ENCODE measurements at regions not wholly inside any gene's neighbourhood (a gene's known extent, or its start where the extent isn't known, plus 50 kb on each side); places are given as distances from the start of the nearest gene placed in this dataset.

DNA sequence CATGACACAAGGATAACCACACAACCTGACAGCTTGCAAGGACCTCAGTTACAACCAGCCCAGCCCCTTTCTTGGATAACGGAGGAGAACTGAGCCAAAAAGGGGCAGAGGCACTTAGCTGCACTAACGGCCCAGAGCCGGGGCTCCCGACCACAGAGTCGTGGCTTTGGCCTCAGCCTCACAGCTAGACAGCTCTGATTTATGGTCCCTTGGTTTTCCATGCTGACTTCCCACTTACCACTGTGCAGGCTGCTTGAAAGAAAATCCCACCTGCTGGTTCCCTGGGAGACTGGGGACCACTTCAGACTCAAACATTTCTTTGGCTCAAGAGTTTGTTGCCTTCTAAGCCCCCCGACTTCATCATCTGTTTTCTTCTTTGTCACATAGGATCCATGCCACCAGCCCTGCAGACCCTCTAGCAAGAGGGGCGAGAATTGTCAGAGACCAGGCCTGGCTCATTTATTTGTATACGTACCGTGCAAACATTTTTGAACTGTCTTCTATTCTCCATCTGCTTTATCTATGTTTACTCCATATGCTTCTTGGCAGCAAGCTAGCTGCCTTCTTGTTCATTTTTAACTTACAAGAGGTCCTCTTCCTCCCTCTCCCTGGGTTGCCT lies 352.6 kb upstream of the MYT1L start:
- no peaks in the 10 kb centered on the region for H3K4me1 ChIP-seq
- no peak overlapping the region for H3K4me3 ChIP-seq
- H3K27ac ChIP-seq = no peak overlapping the region
- no peaks in the 10 kb centered on the region for H3K36me3 ChIP-seq
- intact Hi-C loops (cut with DNase I; ENCODE audit: low total_unique reads) = no loop called here
- no peak for DNase-seq
- WGBS, 2 donors (ENCODE audit: low coverage in 1 of 2) = 58 to 64% methylated on average over 4 to 9 of the region's 9 CpGs
- TF ChIP-seq POLR2A (IDR thresholded peaks at IDR 0.05) (no peak), POLR2AphosphoS5 (IDR thresholded peaks at IDR 0.05) (no peak), EP300 (IDR thresholded peaks at IDR 0.05; ENCODE audit: low read depth) (no peak)
- TF ChIP-seq, protein P1, sequence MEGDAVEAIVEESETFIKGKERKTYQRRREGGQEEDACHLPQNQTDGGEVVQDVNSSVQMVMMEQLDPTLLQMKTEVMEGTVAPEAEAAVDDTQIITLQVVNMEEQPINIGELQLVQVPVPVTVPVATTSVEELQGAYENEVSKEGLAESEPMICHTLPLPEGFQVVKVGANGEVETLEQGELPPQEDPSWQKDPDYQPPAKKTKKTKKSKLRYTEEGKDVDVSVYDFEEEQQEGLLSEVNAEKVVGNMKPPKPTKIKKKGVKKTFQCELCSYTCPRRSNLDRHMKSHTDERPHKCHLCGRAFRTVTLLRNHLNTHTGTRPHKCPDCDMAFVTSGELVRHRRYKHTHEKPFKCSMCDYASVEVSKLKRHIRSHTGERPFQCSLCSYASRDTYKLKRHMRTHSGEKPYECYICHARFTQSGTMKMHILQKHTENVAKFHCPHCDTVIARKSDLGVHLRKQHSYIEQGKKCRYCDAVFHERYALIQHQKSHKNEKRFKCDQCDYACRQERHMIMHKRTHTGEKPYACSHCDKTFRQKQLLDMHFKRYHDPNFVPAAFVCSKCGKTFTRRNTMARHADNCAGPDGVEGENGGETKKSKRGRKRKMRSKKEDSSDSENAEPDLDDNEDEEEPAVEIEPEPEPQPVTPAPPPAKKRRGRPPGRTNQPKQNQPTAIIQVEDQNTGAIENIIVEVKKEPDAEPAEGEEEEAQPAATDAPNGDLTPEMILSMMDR (IDR thresholded peaks at IDR 0.05) = no peak
- no peaks in the 10 kb centered on the region for H3K9me3 ChIP-seq
- H3K27me3 ChIP-seq = no peaks in the 10 kb centered on the region
- in situ Hi-C loops (cut with MboI; ENCODE audit: low pct_ligation_motif_present in 1 of 4, low pct_unique_long_range_greater_than_20kb in 1 of 4, low sequenced_read_pairs in 3 of 4) = no loop called here

DNA sequence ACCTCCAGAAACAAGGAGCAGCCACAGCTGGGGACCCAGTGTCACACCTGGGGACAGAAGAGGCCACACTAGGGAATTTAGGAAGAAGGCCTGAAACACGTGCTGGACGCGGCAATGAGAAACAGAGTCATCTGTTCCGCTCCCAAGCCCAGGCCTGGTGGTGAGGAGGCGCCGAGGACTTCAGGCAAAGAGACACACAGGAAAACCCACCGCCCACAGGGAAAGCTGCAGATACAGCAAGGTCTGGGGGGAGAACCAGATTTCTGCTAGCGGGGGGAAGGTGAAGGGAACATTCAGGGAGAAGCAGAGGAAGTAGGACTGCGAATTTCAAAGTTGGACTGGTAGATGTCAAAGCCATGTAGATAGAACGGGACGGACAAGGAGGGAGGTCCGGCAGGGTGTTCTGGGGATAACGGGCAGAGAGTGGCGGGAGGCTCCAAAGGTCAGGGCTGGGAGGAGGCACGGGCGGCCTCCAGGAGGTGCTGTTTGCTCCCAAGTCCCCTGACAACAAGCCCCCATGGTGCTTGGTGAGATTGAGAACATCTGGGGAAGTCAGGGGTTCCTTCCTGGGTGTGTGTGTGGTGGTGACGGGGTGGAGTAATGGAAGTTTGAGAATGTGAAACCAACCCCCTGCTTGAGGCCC lies 351.7 kb upstream of the MYT1L start:
- no peaks in the 10 kb centered on the region for H3K9me3 ChIP-seq
- intact Hi-C loops (cut with DNase I; ENCODE audit: low total_unique reads) (no loop called here), in situ Hi-C loops (cut with MboI; ENCODE audit: low pct_ligation_motif_present in 1 of 4, low pct_unique_long_range_greater_than_20kb in 1 of 4, low sequenced_read_pairs in 3 of 4) (no loop called here)
- DNase-seq = no peak
- H3K27me3 ChIP-seq = no peaks in the 10 kb centered on the region
- H3K4me1 ChIP-seq = no peaks in the 10 kb centered on the region
- no peak overlapping the region for H3K27ac ChIP-seq
- WGBS, 2 donors (ENCODE audit: low coverage in 1 of 2) = 86% methylated on average over 17 of the region's 17 CpGs; no CpG with 5 or more reads in 1 of the 2 donors
- TF ChIP-seq POLR2A (IDR thresholded peaks at IDR 0.05) (no peak), EP300 (IDR thresholded peaks at IDR 0.05; ENCODE audit: low read depth) (no peak), POLR2AphosphoS5 (IDR thresholded peaks at IDR 0.05) (no peak)
- TF ChIP-seq, protein P1 (IDR thresholded peaks at IDR 0.05) = no peak
- no peaks in the 10 kb centered on the region for H3K36me3 ChIP-seq
- H3K4me3 ChIP-seq = no peak overlapping the region

DNA sequence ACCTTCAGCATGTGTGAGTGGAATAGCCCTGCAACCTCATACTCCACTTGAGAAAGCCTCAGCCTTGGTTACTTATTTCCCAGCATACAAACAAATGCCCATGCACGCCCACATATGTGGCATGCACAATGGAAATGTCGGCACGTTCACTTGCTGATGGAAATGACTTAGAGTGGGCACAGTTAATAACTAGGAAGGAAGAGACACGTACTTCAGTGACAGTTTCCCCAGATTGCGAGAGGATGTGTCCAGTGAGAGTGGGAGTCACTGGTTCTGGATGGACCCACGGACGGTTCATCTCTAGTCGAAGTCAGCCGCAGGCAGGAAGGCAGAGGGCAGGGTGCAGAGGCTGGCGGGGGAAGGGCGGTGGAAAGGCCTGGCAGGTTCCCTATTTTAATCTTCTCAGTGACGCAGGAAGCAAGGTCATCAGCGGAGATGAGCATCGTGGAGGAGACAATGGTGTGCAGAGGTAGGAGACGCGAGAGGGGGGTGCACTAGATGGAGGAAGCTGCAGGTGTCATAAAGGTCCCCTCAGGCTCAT lies 350.7 kb upstream of the MYT1L start:
- DNase-seq = no peak
- no peak for TF ChIP-seq POLR2AphosphoS5 (IDR thresholded peaks at IDR 0.05)
- TF ChIP-seq, protein P1 (IDR thresholded peaks at IDR 0.05) = no peak
- no peak for TF ChIP-seq EP300 (IDR thresholded peaks at IDR 0.05; ENCODE audit: low read depth)
- in situ Hi-C loops (cut with MboI; ENCODE audit: low pct_ligation_motif_present in 1 of 4, low pct_unique_long_range_greater_than_20kb in 1 of 4, low sequenced_read_pairs in 3 of 4) = no loop called here
- no peak overlapping the region for H3K27ac ChIP-seq
- H3K9me3 ChIP-seq = no peaks in the 10 kb centered on the region
- 54 to 66% methylated on average over 13 to 16 of the region's 16 CpGs for WGBS, 2 donors (ENCODE audit: low coverage in 1 of 2)
- H3K4me3 ChIP-seq = no peak overlapping the region
- intact Hi-C loops (cut with DNase I; ENCODE audit: low total_unique reads) = no loop called here
- no peaks in the 10 kb centered on the region for H3K36me3 ChIP-seq
- no peaks in the 10 kb centered on the region for H3K27me3 ChIP-seq
- H3K4me1 ChIP-seq = no peaks in the 10 kb centered on the region

DNA sequence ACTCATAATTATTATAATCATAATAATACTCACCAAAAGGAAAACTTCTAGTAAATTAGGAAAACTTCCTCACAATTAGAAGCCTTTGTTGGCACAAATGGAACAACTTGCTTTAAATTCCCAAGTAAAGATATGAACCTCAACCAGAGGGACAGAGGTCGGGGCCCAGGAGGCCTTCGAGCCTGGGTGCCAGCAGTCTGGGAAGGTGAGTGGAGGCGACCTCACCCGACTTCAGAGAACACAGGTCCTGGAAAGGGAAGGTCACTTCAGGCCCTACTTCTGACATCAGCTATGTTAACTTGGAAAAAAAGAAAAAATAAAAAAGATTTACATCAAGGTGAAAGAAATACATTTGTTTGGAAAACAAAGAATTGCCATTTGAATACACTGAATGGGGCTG lies 350.0 kb upstream of the MYT1L start:
- no peak for DNase-seq
- H3K27ac ChIP-seq = no peak overlapping the region
- no peaks in the 10 kb centered on the region for H3K27me3 ChIP-seq
- intact Hi-C loops (cut with DNase I; ENCODE audit: low total_unique reads) = no loop called here
- H3K9me3 ChIP-seq = no peaks in the 10 kb centered on the region
- 80 to 82% methylated on average over 1 to 4 of the region's 4 CpGs for WGBS, 2 donors (ENCODE audit: low coverage in 1 of 2)
- no peak overlapping the region for H3K4me3 ChIP-seq
- TF ChIP-seq POLR2A (IDR thresholded peaks at IDR 0.05) (no peak), EP300 (IDR thresholded peaks at IDR 0.05; ENCODE audit: low read depth) (no peak), POLR2AphosphoS5 (IDR thresholded peaks at IDR 0.05) (no peak)
- TF ChIP-seq, protein P1 (IDR thresholded peaks at IDR 0.05) = no peak
- in situ Hi-C loops (cut with MboI; ENCODE audit: low pct_ligation_motif_present in 1 of 4, low pct_unique_long_range_greater_than_20kb in 1 of 4, low sequenced_read_pairs in 3 of 4) = no loop called here
- no peaks in the 10 kb centered on the region for H3K36me3 ChIP-seq
- H3K4me1 ChIP-seq = no peaks in the 10 kb centered on the region
